Gastrocnemius medialis (tissue), 4 donors: ENCODE measurements at regions not wholly inside any gene's neighbourhood (a gene's known extent, or its start where the extent isn't known, plus 50 kb on each side); places are given as distances from the start of the nearest gene placed in this dataset.

Experiments used
- ATAC-seq, 2 donors: fragments of 150-250 bp; one replicate each; pipeline ENCODE4 v1.9.1; 2016
- DNase-seq, 2 donors: peaks; one replicate each; pipeline ENCODE4 v3.0.0-alpha.2; 2019
- H3K27ac ChIP-seq, 4 donors: fragments of 200-600 bp; sonication (generic); 1 replicate in 1 of 4; 2 replicates in 3 of 4; pipeline ENCODE4 v1.5.1; 2016 to 2018; ENCODE audit warnings: mild to moderate bottlenecking in 2 of 4, moderate library complexity in 1 of 4
- H3K27me3 ChIP-seq, 3 donors: fragments of 200-600 bp; sonication (generic) in 2 of 3; 1 replicate in 1 of 3; 2 replicates in 2 of 3; pipeline versions ENCODE4 v1.5.1 to v1.6.0; 2016 to 2019; ENCODE audit warnings: mild to moderate bottlenecking in 1 of 3, moderate library complexity in 1 of 3
- H3K36me3 ChIP-seq, 2 donors: fragments of 200-600 bp; sonication (generic) in 1 of 2; one replicate each; pipeline ENCODE4 v1.5.1; 2017 to 2018
- H3K4me1 ChIP-seq, 2 donors: fragments of 200-600 bp; sonication (generic) in 1 of 2; one replicate each; pipeline ENCODE4 v1.5.1; 2016 to 2017; ENCODE audit warnings: mild to moderate bottlenecking in 2 of 2
- H3K4me3 ChIP-seq, 4 donors: fragments of 200-600 bp; sonication (generic) in 3 of 4; 1 replicate in 1 of 4; 2 replicates in 3 of 4; pipeline ENCODE4 v1.5.1; 2016 to 2019; ENCODE audit warnings: mild to moderate bottlenecking in 2 of 4
- H3K9me3 ChIP-seq, 3 donors: fragments of 200-600 bp; sonication (generic) in 2 of 3; 1 replicate in 1 of 3; 2 replicates in 2 of 3; pipeline ENCODE4 v1.5.1; 2016 to 2019
- CTCF ChIP-seq, 5 experiments: fragments of 450-650 bp in 3 of 5; fragments of 200-600 bp in 2 of 5; sonication (generic) in 2 of 5; IDR thresholded peaks in 4 of 5; conservative IDR thresholded peaks in 1 of 5; 1 replicate in 4 of 5; 2 replicates in 1 of 5; pipeline ENCODE4 v1.5.1; 2016 to 2019; ENCODE audit warnings: antibody characterized with exemption in 5 of 5, mild to moderate bottlenecking in 3 of 5, moderate library complexity in 3 of 5
- POLR2A ChIP-seq, 2 donors: fragments of 450-650 bp; IDR thresholded peaks; one replicate each; pipeline ENCODE4 v1.6.1; 2017; ENCODE audit warnings: antibody characterized with exemption in 2 of 2, mild to moderate bottlenecking in 2 of 2, moderate library complexity in 2 of 2
- in situ Hi-C, 4 donors: fragments of 200-750 bp; cut with MboI; loops; one replicate each; pipeline versions ENCODE4 v1.15.0 to v1.8.0; 2017; ENCODE audit warnings: low sequenced_read_pairs in 4 of 4
- intact Hi-C: fragments of 100-400 bp; cut with DNase I; formaldehyde crosslinking; loops from one replicate; pipeline ENCODE4 v1.15.1; 2023; ENCODE audit warnings: low total_unique reads

GRCh38 chr20:54710341-54710740 is 234.9 kb downstream of the DOK5 start:
- no peaks in the 10 kb centered on the region for H3K36me3 ChIP-seq
- H3K4me1 ChIP-seq, result no peaks in the 10 kb centered on the region
- H3K4me3 ChIP-seq, result no peak overlapping the region
- in situ Hi-C loops (no loop called here), intact Hi-C loops (no loop called here)
- TF ChIP-seq POLR2A (IDR thresholded peaks at IDR 0.05) (no peak), CTCF (IDR thresholded peaks at IDR 0.05 in 4 of 5, conservative IDR thresholded peaks at IDR 0.05 in 1 of 5) (no peak)
- no peak for ATAC-seq
- no peaks in the 10 kb centered on the region for H3K27me3 ChIP-seq
- no peak overlapping the region for H3K27ac ChIP-seq
- no peaks in the 10 kb centered on the region for H3K9me3 ChIP-seq
- DNase-seq, result no peak

GRCh38 chr20:54708229-54708628 is 232.8 kb downstream of the DOK5 start:
- ATAC-seq (no peak), DNase-seq (no peak)
- H3K9me3 ChIP-seq, result no peaks in the 10 kb centered on the region
- no peak overlapping the region for H3K4me3 ChIP-seq
- no peaks in the 10 kb centered on the region for H3K4me1 ChIP-seq
- in situ Hi-C loops, result no loop called here
- no peak overlapping the region for H3K27ac ChIP-seq
- H3K36me3 ChIP-seq, result no peaks in the 10 kb centered on the region
- intact Hi-C loops, result no loop called here
- no peaks in the 10 kb centered on the region for H3K27me3 ChIP-seq
- no peak for TF ChIP-seq POLR2A (IDR thresholded peaks at IDR 0.05)

GRCh38 chr20:54707801-54708200 is 232.4 kb downstream of the DOK5 start:
- no peak overlapping the region for H3K4me3 ChIP-seq
- in situ Hi-C loops (no loop called here), intact Hi-C loops (no loop called here)
- no peaks in the 10 kb centered on the region for H3K9me3 ChIP-seq
- DNase-seq, result no peak
- no peaks in the 10 kb centered on the region for H3K27me3 ChIP-seq
- no peak overlapping the region for H3K27ac ChIP-seq
- no peak for TF ChIP-seq POLR2A (IDR thresholded peaks at IDR 0.05)
- TF ChIP-seq CTCF (IDR thresholded peaks at IDR 0.05 in 4 of 5, conservative IDR thresholded peaks at IDR 0.05 in 1 of 5), result no peak
- no peak for ATAC-seq
- no peaks in the 10 kb centered on the region for H3K36me3 ChIP-seq
- no peaks in the 10 kb centered on the region for H3K4me1 ChIP-seq

- H3K4me3 ChIP-seq, result no peak overlapping the region
- in situ Hi-C loops (no loop called here), intact Hi-C loops (no loop called here)
- DNase-seq, result no peak
- H3K27me3 ChIP-seq, result no peaks in the 10 kb centered on the region
- no peak for ATAC-seq
- TF ChIP-seq POLR2A (IDR thresholded peaks at IDR 0.05), result no peak
- no peak for TF ChIP-seq CTCF (IDR thresholded peaks at IDR 0.05 in 4 of 5, conservative IDR thresholded peaks at IDR 0.05 in 1 of 5)
- H3K27ac ChIP-seq, result no peak overlapping the region
- no peaks in the 10 kb centered on the region for H3K9me3 ChIP-seq
- H3K4me1 ChIP-seq, result no peaks in the 10 kb centered on the region
- H3K36me3 ChIP-seq, result no peaks in the 10 kb centered on the region
These were observed 231.2 kb downstream of the DOK5 start for GRCh38 chr20:54706581-54706980.

GRCh38 chr20:54704032-54704635 is 228.7 kb downstream of the DOK5 start:
- no peaks in the 10 kb centered on the region for H3K27me3 ChIP-seq
- no peaks in the 10 kb centered on the region for H3K36me3 ChIP-seq
- TF ChIP-seq POLR2A (IDR thresholded peaks at IDR 0.05) (no peak), CTCF (IDR thresholded peaks at IDR 0.05 in 4 of 5, conservative IDR thresholded peaks at IDR 0.05 in 1 of 5) (no peak)
- intact Hi-C loops, result no loop called here
- ATAC-seq (no peak), DNase-seq (no peak)
- no peaks in the 10 kb centered on the region for H3K4me1 ChIP-seq
- in situ Hi-C loops, result no loop called here
- H3K4me3 ChIP-seq, result no peak overlapping the region
- H3K9me3 ChIP-seq, result no peaks in the 10 kb centered on the region
- H3K27ac ChIP-seq, result no peak overlapping the region
